ENCODE measurements at regions not wholly inside any gene's neighbourhood (a gene's known extent, or its start where the extent isn't known, plus 50 kb on each side); places are given as distances from the start of the nearest gene placed in this dataset.

GRCh38 chr2:215777465-215778044 is 235.8 kb downstream of the MREG start:
- POLR2A ChIA-PET = no interaction called here
- no peak overlapping the region for H3K27ac Mint-ChIP-seq
- no peak for ATAC-seq
- H3K36me3 Mint-ChIP-seq (ENCODE audit: low read depth) = no peaks in the 10 kb centered on the region
- no peaks in the 10 kb centered on the region for H3K4me1 Mint-ChIP-seq
- DNase-seq = no peak
- CTCF ChIA-PET = no interaction called here
- peaks cover 5% of the 10 kb centered on the region for H3K27me3 Mint-ChIP-seq
- intact Hi-C loops (cut with DNase I, micrococcal nuclease) = no loop called here
- H3K4me3 Mint-ChIP-seq = no peak overlapping the region
- H3K9me3 Mint-ChIP-seq (ENCODE audit: low read depth) = no peaks in the 10 kb centered on the region

GRCh38 chr2:215775106-215775505 is 238.2 kb downstream of the MREG start:
- no peaks in the 10 kb centered on the region for H3K36me3 Mint-ChIP-seq (ENCODE audit: low read depth)
- H3K4me3 Mint-ChIP-seq = no peak overlapping the region
- no peaks in the 10 kb centered on the region for H3K9me3 Mint-ChIP-seq (ENCODE audit: low read depth)
- H3K27me3 Mint-ChIP-seq = peaks cover 5% of the 10 kb centered on the region
- no peak overlapping the region for H3K27ac Mint-ChIP-seq
- no peaks in the 10 kb centered on the region for H3K4me1 Mint-ChIP-seq
- ChIA-PET CTCF (interaction anchor here (1.2 kb wide), 1 partner anchor 11 kb away, joined by 6 read pairs; no protein-coding TSS in a partner anchor), POLR2A (no interaction called here)
- ATAC-seq = no peak
- intact Hi-C loops (cut with DNase I, micrococcal nuclease) = no loop called here
- no peak for DNase-seq

GRCh38 chr2:215773728-215774127 is 239.6 kb downstream of the MREG start:
- DNase-seq (peak; percentile 18), ATAC-seq (no peak)
- Mint-ChIP-seq H3K27ac (no peak overlapping the region), H3K27me3 (peaks cover 5% of the 10 kb centered on the region), H3K36me3 (ENCODE audit: low read depth) (no peaks in the 10 kb centered on the region), H3K9me3 (ENCODE audit: low read depth) (no peaks in the 10 kb centered on the region), H3K4me1 (no peaks in the 10 kb centered on the region), H3K4me3 (no peak overlapping the region)
- ChIA-PET CTCF (interaction anchor here (1.2 kb wide), 1 partner anchor 13 kb away, joined by 6 read pairs; no protein-coding TSS in a partner anchor), POLR2A (no interaction called here)
- intact Hi-C loops (cut with DNase I, micrococcal nuclease) = no loop called here

GRCh38 chr2:215772634-215773563 is 240.5 kb downstream of the MREG start:
- Mint-ChIP-seq H3K4me1 (no peaks in the 10 kb centered on the region), H3K4me3 (no peak overlapping the region), H3K36me3 (ENCODE audit: low read depth) (no peaks in the 10 kb centered on the region), H3K9me3 (ENCODE audit: low read depth) (no peaks in the 10 kb centered on the region), H3K27ac (no peak overlapping the region), H3K27me3 (peaks cover 5% of the 10 kb centered on the region)
- POLR2A ChIA-PET = no interaction called here
- ATAC-seq (no peak), DNase-seq (no peak)
- intact Hi-C loops (cut with DNase I, micrococcal nuclease) = no loop called here
- CTCF ChIA-PET = interaction anchor here (0.6 kb wide), 1 partner anchor 106 kb away, joined by 3 read pairs; no protein-coding TSS in a partner anchor

- peaks cover 5% of the 10 kb centered on the region for H3K27me3 Mint-ChIP-seq
- no peak overlapping the region for H3K27ac Mint-ChIP-seq
- ATAC-seq = no peak
- DNase-seq = no peak
- ChIA-PET POLR2A (no interaction called here), CTCF (interaction anchor here (0.6 kb wide), 1 partner anchor 107 kb away, joined by 3 read pairs; no protein-coding TSS in a partner anchor)
- H3K36me3 Mint-ChIP-seq (ENCODE audit: low read depth) = no peaks in the 10 kb centered on the region
- intact Hi-C loops (cut with DNase I, micrococcal nuclease) = no loop called here
- no peak overlapping the region for H3K4me3 Mint-ChIP-seq
- H3K9me3 Mint-ChIP-seq (ENCODE audit: low read depth) = no peaks in the 10 kb centered on the region
- no peaks in the 10 kb centered on the region for H3K4me1 Mint-ChIP-seq
Observed at GRCh38 chr2:215772003-215772402, 241.3 kb downstream of the MREG start.

- intact Hi-C loops (cut with DNase I, micrococcal nuclease) = no loop called here
- no peak overlapping the region for H3K4me3 Mint-ChIP-seq
- POLR2A ChIA-PET = no interaction called here
- no peaks in the 10 kb centered on the region for H3K4me1 Mint-ChIP-seq
- H3K36me3 Mint-ChIP-seq (ENCODE audit: low read depth) = no peaks in the 10 kb centered on the region
- H3K27ac Mint-ChIP-seq = no peak overlapping the region
- CTCF ChIA-PET = no interaction called here
- no peak for ATAC-seq
- no peaks in the 10 kb centered on the region for H3K9me3 Mint-ChIP-seq (ENCODE audit: low read depth)
- DNase-seq = no peak
- H3K27me3 Mint-ChIP-seq = peaks cover 5% of the 10 kb centered on the region
Observed at GRCh38 chr2:215771241-215771640, 242.1 kb downstream of the MREG start.

- ChIA-PET POLR2A (no interaction called here), CTCF (interaction anchor here (0.6 kb wide), 1 partner anchor 18 kb away, joined by 5 read pairs; no protein-coding TSS in a partner anchor)
- DNase-seq (no peak), ATAC-seq (no peak)
- no peak overlapping the region for H3K4me3 Mint-ChIP-seq
- H3K27me3 Mint-ChIP-seq = peaks cover 3% of the 10 kb centered on the region
- intact Hi-C loops (cut with DNase I, micrococcal nuclease) = no loop called here
- no peak overlapping the region for H3K27ac Mint-ChIP-seq
- no peaks in the 10 kb centered on the region for H3K4me1 Mint-ChIP-seq
- no peaks in the 10 kb centered on the region for H3K9me3 Mint-ChIP-seq (ENCODE audit: low read depth)
- no peaks in the 10 kb centered on the region for H3K36me3 Mint-ChIP-seq (ENCODE audit: low read depth)
Observed at GRCh38 chr2:215770668-215771067, 242.7 kb downstream of the MREG start.

GRCh38 chr2:215769246-215769645 is 244.1 kb downstream of the MREG start:
- intact Hi-C loops (cut with DNase I, micrococcal nuclease) = no loop called here
- H3K9me3 Mint-ChIP-seq (ENCODE audit: low read depth) = no peaks in the 10 kb centered on the region
- no peak overlapping the region for H3K27ac Mint-ChIP-seq
- POLR2A ChIA-PET = no interaction called here
- no peak overlapping the region for H3K4me3 Mint-ChIP-seq
- H3K4me1 Mint-ChIP-seq = peaks cover 6% of the 10 kb centered on the region
- no peaks in the 10 kb centered on the region for H3K27me3 Mint-ChIP-seq
- no peak for DNase-seq
- ATAC-seq = no peak
- H3K36me3 Mint-ChIP-seq (ENCODE audit: low read depth) = no peaks in the 10 kb centered on the region
- CTCF ChIA-PET = no interaction called here

- Mint-ChIP-seq H3K9me3 (ENCODE audit: low read depth) (no peaks in the 10 kb centered on the region), H3K4me1 (peaks cover 16% of the 10 kb centered on the region), H3K27me3 (no peaks in the 10 kb centered on the region), H3K36me3 (ENCODE audit: low read depth) (no peaks in the 10 kb centered on the region), H3K4me3 (no peak overlapping the region), H3K27ac (no peak overlapping the region)
- ChIA-PET POLR2A (no interaction called here), CTCF (interaction anchor here (0.6 to 0.9 kb wide), 2 partner anchors 15 to 21 kb away, joined by 3 to 6 read pairs; no protein-coding TSS in a partner anchor)
- intact Hi-C loops (cut with DNase I, micrococcal nuclease) = no loop called here
- no peak for DNase-seq
- no peak for ATAC-seq
Observed at GRCh38 chr2:215767625-215768024, 245.7 kb downstream of the MREG start.

GRCh38 chr2:215765729-215766360 is 247.5 kb downstream of the MREG start:
- Mint-ChIP-seq H3K27me3 (no peaks in the 10 kb centered on the region), H3K36me3 (ENCODE audit: low read depth) (peaks cover 4% of the 10 kb centered on the region), H3K27ac (no peak overlapping the region), H3K4me3 (no peak overlapping the region), H3K9me3 (ENCODE audit: low read depth) (no peaks in the 10 kb centered on the region), H3K4me1 (peaks cover 22% of the 10 kb centered on the region)
- CTCF ChIA-PET = interaction anchor here (0.9 to 2.4 kb wide), 4 partner anchors 11 to 62 kb away, joined by 5 to 7 read pairs (median 6); no protein-coding TSS in a partner anchor
- DNase-seq (no peak), ATAC-seq (no peak)
- POLR2A ChIA-PET = no interaction called here
- intact Hi-C loops (cut with DNase I, micrococcal nuclease) = no loop called here

- POLR2A ChIA-PET = interaction anchor here (0.6 kb wide), 1 partner anchor 454 kb away, joined by 4 read pairs; no protein-coding TSS in a partner anchor
- Mint-ChIP-seq H3K9me3 (ENCODE audit: low read depth) (no peaks in the 10 kb centered on the region), H3K27me3 (no peaks in the 10 kb centered on the region), H3K4me1 (peaks cover 28% of the 10 kb centered on the region), H3K27ac (no peak overlapping the region), H3K4me3 (no peak overlapping the region), H3K36me3 (ENCODE audit: low read depth) (peaks cover 4% of the 10 kb centered on the region)
- ATAC-seq (no peak), DNase-seq (no peak)
- CTCF ChIA-PET = interaction anchor here (2.4 kb wide), 1 partner anchor 20 kb away, joined by 6 read pairs; no protein-coding TSS in a partner anchor
- intact Hi-C loops (cut with DNase I, micrococcal nuclease) = no loop called here
Observed at GRCh38 chr2:215764441-215765048, 248.8 kb downstream of the MREG start.
